K562 (cell line): ENCODE measurements at regions not wholly inside any gene's neighbourhood (a gene's known extent, or its start where the extent isn't known, plus 50 kb on each side); places are given as distances from the start of the nearest gene placed in this dataset.

ENCODE experiments used
- ATAC-seq: fragments of 200-7000 bp; cut with Tn5 transposase; 3 replicates; pipeline ENCODE4 v1.9.1; 2020; ENCODE audit warnings: moderate library complexity
- BruUV-seq: library from RNA; stranded (reverse); fragments of 400-500 nt; replicated peaks from 2 replicates; lab custom pipeline; 2021; lab: Mats Ljungman, UMichigan
- CTCF ChIA-PET: fragments of 300-600 bp; formaldehyde crosslinking; extraction: SDS; loops from one replicate; lab custom pipeline; 2021; ENCODE audit warnings: low intra/inter-chr PET ratio; lab: Yijun Ruan, JAX
- POLR2A ChIA-PET: fragments of 300-600, 350-650 bp; sonication (Branson Sonifier 250); formaldehyde crosslinking; extraction: SDS; loops from one replicate; lab custom pipeline; 2021; ENCODE audit warnings: antibody characterized with exemption, inconsistent platforms; lab: Yijun Ruan, JAX
- DNase-seq, 4 experiments: peaks; one replicate each; pipeline versions ENCODE4 v3.0.0 to v3.0.0-alpha.2; 2011 to 2018; ENCODE audit warnings: low spot score in 3 of 4, mixed read lengths in 3 of 4; ENCODE audit errors: extremely low read depth in 1 of 4
- FAIRE-seq: peaks from 2 replicates; lab custom pipeline; 2011; peaks lifted over from hg19 to GRCh38; lab: Jason Lieb, UNC
- H2AFZ ChIP-seq: 2 replicates; pipeline ENCODE4 v1.6.0; 2011; ENCODE audit warnings: low read depth, low read length, control low read depth, inconsistent platforms
- H3K27ac ChIP-seq: fragments of 200-600 bp; 3 replicates; pipeline ENCODE4 v1.8.0; 2011; ENCODE audit warnings: low read depth, mild to moderate bottlenecking, control low read depth, inconsistent platforms, low read length, moderate library complexity, mixed read lengths; ENCODE audit errors: extremely low read depth
- H3K27me3 ChIP-seq, 2 experiments: fragments of 300-600 bp in 1 of 2; 2 replicates in 1 of 2; 3 replicates in 1 of 2; pipeline versions ENCODE4 v1.6.0 to v1.8.0; 2011; ENCODE audit warnings: inconsistent platforms in 2 of 2, low read length in 2 of 2, mild to moderate bottlenecking in 1 of 2, mixed read lengths in 1 of 2, moderate library complexity in 1 of 2; ENCODE audit not compliant: control insufficient read depth in 2 of 2, insufficient read depth in 2 of 2
- H3K36me3 ChIP-seq: fragments of 300-600 bp; 3 replicates; pipeline ENCODE4 v1.8.0; 2011; ENCODE audit warnings: mild to moderate bottlenecking, low read length, inconsistent platforms; ENCODE audit not compliant: control insufficient read depth, insufficient read depth
- H3K4me1 ChIP-seq, 2 experiments: fragments of 200-600 bp in 1 of 2; replicated peaks in 1 of 2; 2 replicates in 1 of 2; 3 replicates in 1 of 2; pipeline versions ENCODE4 v1.5.1 to v1.8.0; 2011; ENCODE audit warnings: inconsistent platforms in 2 of 2, low read length in 2 of 2, mild to moderate bottlenecking in 1 of 2, mixed read lengths in 1 of 2, moderate library complexity in 1 of 2; ENCODE audit not compliant: control insufficient read depth in 2 of 2, insufficient read depth in 2 of 2
- H3K4me2 ChIP-seq: 2 replicates; pipeline ENCODE4 v1.6.1; 2011; ENCODE audit warnings: low read length, control low read depth, inconsistent platforms, mixed read lengths; ENCODE audit not compliant: insufficient read depth
- H3K4me3 ChIP-seq: fragments of 200-600 bp; sonication (generic), shearing (Covaris generic); 2 replicates; pipeline ENCODE4 v1.5.1; 2016; ENCODE audit warnings: control low read depth, inconsistent platforms
- H3K79me2 ChIP-seq: fragments of 200-600 bp; 3 replicates; pipeline ENCODE4 v1.8.0; 2011; ENCODE audit warnings: low read length, inconsistent platforms; ENCODE audit not compliant: control insufficient read depth, insufficient read depth
- H3K9ac ChIP-seq, 2 experiments: 2 replicates each; pipeline versions ENCODE4 v1.6.0 to v1.6.1; 2011; ENCODE audit warnings: low read depth in 2 of 2, low read length in 2 of 2, control low read depth in 1 of 2, inconsistent platforms in 1 of 2, mild to moderate bottlenecking in 1 of 2, mixed read lengths in 1 of 2; ENCODE audit not compliant: insufficient read depth in 1 of 2
- H3K9me1 ChIP-seq: one replicate; pipeline ENCODE4 v1.6.0; 2011; ENCODE audit warnings: inconsistent platforms, mild to moderate bottlenecking, low read length, moderate library complexity; ENCODE audit not compliant: control insufficient read depth, insufficient read depth
- H3K9me3 ChIP-seq: replicated peaks from 2 replicates; pipeline ENCODE4 v1.5.1; 2011; ENCODE audit warnings: low read depth, low read length, inconsistent platforms; ENCODE audit not compliant: control insufficient read depth, insufficient read depth
- H4K20me1 ChIP-seq: replicated peaks from 2 replicates; pipeline ENCODE4 v1.6.1; 2011; ENCODE audit warnings: low read length, inconsistent platforms, mixed read lengths; ENCODE audit not compliant: control insufficient read depth, insufficient read depth
- CHAMP1 ChIP-seq: fragments of 450-650 bp; IDR thresholded peaks from 2 replicates; pipeline ENCODE4 v1.6.1; 2016; ENCODE audit warnings: mild to moderate bottlenecking
- DACH1 ChIP-seq: fragments of 450-650 bp; IDR thresholded peaks from 2 replicates; pipeline ENCODE4 v1.6.1; 2018; ENCODE audit not compliant: partially characterized antibody
- ELK3 ChIP-seq: fragments of 450-650 bp; formaldehyde crosslinking; IDR thresholded peaks from 2 replicates; pipeline ENCODE4 v1.4.0; 2020; ENCODE audit warnings: mild to moderate bottlenecking
- GATAD2B ChIP-seq: fragments of 450-650 bp; IDR thresholded peaks from 2 replicates; pipeline ENCODE4 v1.6.1; 2017; ENCODE audit warnings: mild to moderate bottlenecking, borderline replicate concordance
- HNRNPK ChIP-seq: fragments of 200-400 bp; formaldehyde crosslinking; IDR thresholded peaks from one replicate; pipeline ENCODE4 v1.6.1; 2018; ENCODE audit warnings: mild to moderate bottlenecking, low read depth, low read length; ENCODE audit not compliant: poor library complexity, severe bottlenecking
- KLF1 ChIP-seq: fragments of 450-650 bp; IDR thresholded peaks from 2 replicates; pipeline ENCODE4 v1.6.1; 2016; ENCODE audit warnings: missing genetic modification characterization, missing compliant biosample characterization
- MAZ ChIP-seq, 2 experiments: fragments of 450-650 bp in 1 of 2; sonication (generic) in 1 of 2; formaldehyde crosslinking; IDR thresholded peaks in 1 of 2; conservative IDR thresholded peaks in 1 of 2; 2 replicates each; pipeline versions ENCODE4 v1.4.0 to v1.5.0; 2020; ENCODE audit warnings: mild to moderate bottlenecking in 1 of 2, missing genetic modification reagents in 1 of 2
- POLR3G ChIP-seq: IDR thresholded peaks from 2 replicates; pipeline ENCODE4 v1.6.1; 2011; ENCODE audit not compliant: insufficient read length, insufficient replicate concordance; ENCODE audit errors: extremely low read depth
- SAFB ChIP-seq: fragments of 200-400 bp; formaldehyde crosslinking; IDR thresholded peaks from 2 replicates; pipeline ENCODE4 v1.6.1; 2017; ENCODE audit warnings: low read depth, low read length, borderline replicate concordance
- STAG1 ChIP-seq: sonication (generic); formaldehyde crosslinking; IDR thresholded peaks from 2 replicates; pipeline ENCODE4 v1.5.0; 2020; ENCODE audit warnings: missing genetic modification reagents, borderline replicate concordance
- TAF7 ChIP-seq: fragments of 450-650 bp; IDR thresholded peaks from 2 replicates; pipeline ENCODE4 v1.6.1; 2016; ENCODE audit warnings: missing genetic modification characterization, missing compliant biosample characterization
- ZBTB5 ChIP-seq: fragments of 450-650 bp; IDR thresholded peaks from 2 replicates; pipeline ENCODE4 v1.6.1; 2017; ENCODE audit warnings: antibody characterized with exemption
- ZBTB7A ChIP-seq: IDR thresholded peaks from 2 replicates; pipeline ENCODE4 v1.6.1; 2011; ENCODE audit warnings: low read depth, mild to moderate bottlenecking, low read length, moderate library complexity, borderline replicate concordance; ENCODE audit not compliant: control insufficient read depth
- ZNF3 ChIP-seq: fragments of 250-450 bp; sonication (Bioruptor Pico); IDR thresholded peaks from 2 replicates; pipeline ENCODE4 v1.5.0; 2021; ENCODE audit warnings: mild to moderate bottlenecking, moderate library complexity
- ZNF561 ChIP-seq: fragments of 450-650 bp; formaldehyde crosslinking; conservative IDR thresholded peaks from 2 replicates; pipeline ENCODE4 v1.4.0; 2020; ENCODE audit warnings: mild to moderate bottlenecking, moderate library complexity
- ZNF717 ChIP-seq: fragments of 250-450 bp; sonication (Bioruptor Pico); IDR thresholded peaks from 2 replicates; pipeline ENCODE4 v1.5.0; 2021
- WGBS: fragments of 100-300 bp; shearing (Covaris generic); methylation state at CpG from one replicate; pipeline ENCODE4 v1.1.6; 2016; ENCODE audit warnings: low coverage, mixed read lengths; ENCODE audit not compliant: insufficient coverage; ENCODE audit errors: missing lambda C conversion rate; 5-methylcytosine and 5-hydroxymethylcytosine counted together
- in situ Hi-C: fragments of 300-500 bp; cut with MboI; formaldehyde crosslinking; loops from 4 replicates; pipeline ENCODE4 v1.15.0; 2018; ENCODE audit warnings: inconsistent platforms, mixed read lengths
- intact Hi-C: fragments of 100-400 bp; cut with micrococcal nuclease; formaldehyde crosslinking; loops from 2 replicates; pipeline ENCODE4 v1.14.2; 2022
- TF ChIP-seq, protein P1 (sequence below): fragments of 250-450 bp; sonication (Bioruptor Pico); IDR thresholded peaks from 2 replicates; pipeline ENCODE4 v1.9.0; 2021; ENCODE audit warnings: mild to moderate bottlenecking, inconsistent platforms

DNA sequence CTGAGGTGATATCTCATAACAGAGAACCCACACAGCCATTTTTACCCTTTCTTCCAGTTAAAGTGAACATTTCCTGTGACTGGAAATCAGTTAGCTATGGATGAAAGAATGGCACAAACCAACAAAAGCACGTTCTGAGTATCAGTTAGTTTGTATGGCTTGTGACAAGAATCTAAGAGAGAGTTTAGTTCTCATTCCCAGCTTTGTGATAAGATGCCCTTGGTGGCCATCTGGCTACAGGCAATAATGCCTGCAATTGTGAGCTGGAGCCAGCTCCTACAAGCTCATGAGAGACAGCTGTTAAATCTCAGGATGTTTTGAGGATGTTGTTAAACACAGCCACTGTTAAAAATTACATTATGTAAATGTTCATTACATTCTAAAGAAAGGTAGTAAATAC is 122.0 kb upstream of the FRMD6 start:
- in situ Hi-C loops (no loop called here), intact Hi-C loops (no loop called here)
- TF ChIP-seq SAFB (no peak), ZNF717 (CRISPR knock-in tag) (no peak), ZBTB7A (no peak), POLR3G (no peak), HNRNPK (no peak), MAZ (CRISPR knock-in tag; conservative IDR thresholded peaks at IDR 0.05 in 1 of 2, IDR thresholded peaks at IDR 0.05 in 1 of 2) (no peak), DACH1 (no peak), GATAD2B (no peak), ZBTB5 (no peak), ZNF561 (no peak), ELK3 (CRISPR knock-in tag) (no peak), STAG1 (no peak), ZNF3 (CRISPR knock-in tag) (no peak), TAF7 (tag) (no peak), CHAMP1 (no peak), KLF1 (tag) (no peak)
- TF ChIP-seq, protein P1, sequence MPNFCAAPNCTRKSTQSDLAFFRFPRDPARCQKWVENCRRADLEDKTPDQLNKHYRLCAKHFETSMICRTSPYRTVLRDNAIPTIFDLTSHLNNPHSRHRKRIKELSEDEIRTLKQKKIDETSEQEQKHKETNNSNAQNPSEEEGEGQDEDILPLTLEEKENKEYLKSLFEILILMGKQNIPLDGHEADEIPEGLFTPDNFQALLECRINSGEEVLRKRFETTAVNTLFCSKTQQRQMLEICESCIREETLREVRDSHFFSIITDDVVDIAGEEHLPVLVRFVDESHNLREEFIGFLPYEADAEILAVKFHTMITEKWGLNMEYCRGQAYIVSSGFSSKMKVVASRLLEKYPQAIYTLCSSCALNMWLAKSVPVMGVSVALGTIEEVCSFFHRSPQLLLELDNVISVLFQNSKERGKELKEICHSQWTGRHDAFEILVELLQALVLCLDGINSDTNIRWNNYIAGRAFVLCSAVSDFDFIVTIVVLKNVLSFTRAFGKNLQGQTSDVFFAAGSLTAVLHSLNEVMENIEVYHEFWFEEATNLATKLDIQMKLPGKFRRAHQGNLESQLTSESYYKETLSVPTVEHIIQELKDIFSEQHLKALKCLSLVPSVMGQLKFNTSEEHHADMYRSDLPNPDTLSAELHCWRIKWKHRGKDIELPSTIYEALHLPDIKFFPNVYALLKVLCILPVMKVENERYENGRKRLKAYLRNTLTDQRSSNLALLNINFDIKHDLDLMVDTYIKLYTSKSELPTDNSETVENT = no peak

More for the DNA sequence above, 122.0 kb upstream of the FRMD6 start:
- Histone ChIP-seq H3K79me2 (no peaks in the 10 kb centered on the region), H4K20me1 (no peaks in the 10 kb centered on the region), H3K4me2 (no peak overlapping the region), H3K4me1 (no peaks in the 10 kb centered on the region), H2AFZ (no peak overlapping the region), H3K27me3 (no peaks in the 10 kb centered on the region), H3K36me3 (no peaks in the 10 kb centered on the region), H3K9me1 (no peaks in the 10 kb centered on the region), H3K9ac (no peak overlapping the region), H3K9me3 (no peaks in the 10 kb centered on the region), H3K4me3 (no peak overlapping the region), H3K27ac (no peak overlapping the region)
- BruUV-seq = no TSS peak
- 0% methylated on average over 1 of the region's 1 CpG for WGBS
- ChIA-PET CTCF (no interaction called here), POLR2A (no interaction called here)
- FAIRE-seq = no peak
- no peak for ATAC-seq
- DNase-seq = no peak
